ENCODE measurements at regions not wholly inside any gene's neighbourhood (a gene's known extent, or its start where the extent isn't known, plus 50 kb on each side); places are given as distances from the start of the nearest gene placed in this dataset.

GRCh38 chr2:238668426-238668825 lies 179.5 kb upstream of the TWIST2 start:
- TF ChIP-seq SP1 (IDR thresholded peaks at IDR 0.05), result no peak
- TF ChIP-seq REST (IDR thresholded peaks at IDR 0.05), result no peak
- TF ChIP-seq, protein P1, sequence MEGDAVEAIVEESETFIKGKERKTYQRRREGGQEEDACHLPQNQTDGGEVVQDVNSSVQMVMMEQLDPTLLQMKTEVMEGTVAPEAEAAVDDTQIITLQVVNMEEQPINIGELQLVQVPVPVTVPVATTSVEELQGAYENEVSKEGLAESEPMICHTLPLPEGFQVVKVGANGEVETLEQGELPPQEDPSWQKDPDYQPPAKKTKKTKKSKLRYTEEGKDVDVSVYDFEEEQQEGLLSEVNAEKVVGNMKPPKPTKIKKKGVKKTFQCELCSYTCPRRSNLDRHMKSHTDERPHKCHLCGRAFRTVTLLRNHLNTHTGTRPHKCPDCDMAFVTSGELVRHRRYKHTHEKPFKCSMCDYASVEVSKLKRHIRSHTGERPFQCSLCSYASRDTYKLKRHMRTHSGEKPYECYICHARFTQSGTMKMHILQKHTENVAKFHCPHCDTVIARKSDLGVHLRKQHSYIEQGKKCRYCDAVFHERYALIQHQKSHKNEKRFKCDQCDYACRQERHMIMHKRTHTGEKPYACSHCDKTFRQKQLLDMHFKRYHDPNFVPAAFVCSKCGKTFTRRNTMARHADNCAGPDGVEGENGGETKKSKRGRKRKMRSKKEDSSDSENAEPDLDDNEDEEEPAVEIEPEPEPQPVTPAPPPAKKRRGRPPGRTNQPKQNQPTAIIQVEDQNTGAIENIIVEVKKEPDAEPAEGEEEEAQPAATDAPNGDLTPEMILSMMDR (IDR thresholded peaks at IDR 0.05; ENCODE audit: low read depth, low read length, missing input control), result no peak
- TF ChIP-seq YY1 (IDR thresholded peaks at IDR 0.05), result no peak
- no peak for TF ChIP-seq ZBTB33 (IDR thresholded peaks at IDR 0.05)
- no peak for TF ChIP-seq GABPA (IDR thresholded peaks at IDR 0.05 in 1 of 2, conservative IDR thresholded peaks at IDR 0.05 in 1 of 2)
- TF ChIP-seq, protein P2, sequence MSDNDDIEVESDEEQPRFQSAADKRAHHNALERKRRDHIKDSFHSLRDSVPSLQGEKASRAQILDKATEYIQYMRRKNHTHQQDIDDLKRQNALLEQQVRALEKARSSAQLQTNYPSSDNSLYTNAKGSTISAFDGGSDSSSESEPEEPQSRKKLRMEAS (IDR thresholded peaks at IDR 0.05), result no peak
- no peak for TF ChIP-seq RAD21 (IDR thresholded peaks at IDR 0.05)
- no peak for TF ChIP-seq HNF4G (IDR thresholded peaks at IDR 0.05)
